Activated B cell treated with CpG ODN at 0.5 μM for 24 hours (primary cell): ENCODE measurements at regions not wholly inside any gene's neighbourhood (a gene's known extent, or its start where the extent isn't known, plus 50 kb on each side); places are given as distances from the start of the nearest gene placed in this dataset.

Source experiments
- ATAC-seq: fragments of 200-7000 bp; cut with Tn5 transposase; one replicate; pipeline ENCODE4 v1.10.0; 2021; ENCODE audit warnings: low read depth, mild to moderate bottlenecking, moderate library complexity
- CTCF ChIA-PET: fragments of 350-600 bp; sonication (Branson Sonifier 250); formaldehyde crosslinking; loops from one replicate; lab custom pipeline; 2021; ENCODE audit warnings: antibody characterized with exemption; lab: Charles Lee
- POLR2A ChIA-PET: fragments of 350-600 bp; sonication (Branson Sonifier 250); formaldehyde crosslinking; loops from one replicate; lab custom pipeline; 2021; ENCODE audit warnings: antibody characterized with exemption; lab: Charles Lee
- DNase-seq: peaks from one replicate; pipeline ENCODE4 v3.0.0; 2022
- H3K27ac Mint-ChIP-seq: one replicate; pipeline ENCODE4 v1.8.0; 2020; ENCODE audit warnings: mixed read lengths
- H3K27me3 Mint-ChIP-seq: one replicate; pipeline ENCODE4 v1.8.0; 2021; ENCODE audit warnings: mixed read lengths
- H3K36me3 Mint-ChIP-seq: one replicate; pipeline ENCODE4 v1.8.0; 2021; ENCODE audit warnings: low read depth, mixed read lengths
- H3K4me1 Mint-ChIP-seq: one replicate; pipeline ENCODE4 v1.8.0; 2021; ENCODE audit warnings: mixed read lengths
- H3K4me3 Mint-ChIP-seq: one replicate; pipeline ENCODE4 v1.8.0; 2020; ENCODE audit warnings: mild to moderate bottlenecking, mixed read lengths
- H3K9me3 Mint-ChIP-seq: one replicate; pipeline ENCODE4 v1.8.0; 2020; ENCODE audit warnings: mixed read lengths
- CTCF ChIP-seq: fragments of 200-600 bp; IDR thresholded peaks from one replicate; pipeline ENCODE4 v1.8.0; 2022; ENCODE audit warnings: antibody characterized with exemption, mild to moderate bottlenecking
- intact Hi-C: fragments of 100-400 bp; cut with micrococcal nuclease; formaldehyde crosslinking; loops from one replicate; pipeline ENCODE4 v1.15.1; 2024

- ChIA-PET CTCF (no interaction called here), POLR2A (no interaction called here)
- Mint-ChIP-seq H3K27ac (no peak overlapping the region), H3K4me1 (no peaks in the 10 kb centered on the region), H3K4me3 (no peak overlapping the region), H3K9me3 (peaks cover 2% of the 10 kb centered on the region), H3K27me3 (no peaks in the 10 kb centered on the region), H3K36me3 (no peaks in the 10 kb centered on the region)
- intact Hi-C loops: loop anchor here (10.0 kb wide), 1 partner anchor 1277 kb away; no protein-coding TSS in a partner anchor
- no peak for DNase-seq
- ATAC-seq: no peak
- TF ChIP-seq CTCF: no peak
These were observed 1035.6 kb upstream of the PHF14 start for GRCh38 chr7:9937944-9938631.

- ChIA-PET CTCF (no interaction called here), POLR2A (no interaction called here)
- H3K27me3 Mint-ChIP-seq: no peaks in the 10 kb centered on the region
- H3K27ac Mint-ChIP-seq: no peak overlapping the region
- no peaks in the 10 kb centered on the region for H3K36me3 Mint-ChIP-seq
- ATAC-seq: no peak
- DNase-seq: no peak
- intact Hi-C loops: loop anchor here (10.0 kb wide), 1 partner anchor 1276 kb away; no protein-coding TSS in a partner anchor
- no peak for TF ChIP-seq CTCF
- no peak overlapping the region for H3K4me3 Mint-ChIP-seq
- H3K9me3 Mint-ChIP-seq: peaks cover 2% of the 10 kb centered on the region
- no peaks in the 10 kb centered on the region for H3K4me1 Mint-ChIP-seq
These were observed 1034.5 kb upstream of the PHF14 start for GRCh38 chr7:9939176-9939575.

- Mint-ChIP-seq H3K36me3 (no peaks in the 10 kb centered on the region), H3K27me3 (no peaks in the 10 kb centered on the region), H3K9me3 (peaks cover 3% of the 10 kb centered on the region), H3K27ac (no peak overlapping the region), H3K4me1 (no peaks in the 10 kb centered on the region), H3K4me3 (no peak overlapping the region)
- intact Hi-C loops: no loop called here
- DNase-seq: no peak
- ChIA-PET POLR2A (no interaction called here), CTCF (no interaction called here)
- TF ChIP-seq CTCF: no peak
- no peak for ATAC-seq
These were observed 1028.5 kb upstream of the PHF14 start for GRCh38 chr7:9945131-9945530.

- DNase-seq: no peak
- H3K27ac Mint-ChIP-seq: no peak overlapping the region
- ChIA-PET CTCF (no interaction called here), POLR2A (no interaction called here)
- H3K27me3 Mint-ChIP-seq: no peaks in the 10 kb centered on the region
- no peak overlapping the region for H3K4me3 Mint-ChIP-seq
- no peak for TF ChIP-seq CTCF
- ATAC-seq: no peak
- peaks cover 3% of the 10 kb centered on the region for H3K9me3 Mint-ChIP-seq
- H3K4me1 Mint-ChIP-seq: no peaks in the 10 kb centered on the region
- no peaks in the 10 kb centered on the region for H3K36me3 Mint-ChIP-seq
- intact Hi-C loops: no loop called here
These were observed 1027.8 kb upstream of the PHF14 start for GRCh38 chr7:9945857-9946256.

GRCh38 chr7:9955138-9955537 is 1018.5 kb upstream of the PHF14 start:
- DNase-seq (no peak), ATAC-seq (no peak)
- no peaks in the 10 kb centered on the region for H3K4me1 Mint-ChIP-seq
- H3K4me3 Mint-ChIP-seq: no peak overlapping the region
- intact Hi-C loops: no loop called here
- H3K9me3 Mint-ChIP-seq: peaks cover 7% of the 10 kb centered on the region
- ChIA-PET CTCF (no interaction called here), POLR2A (no interaction called here)
- no peaks in the 10 kb centered on the region for H3K36me3 Mint-ChIP-seq
- no peak overlapping the region for H3K27ac Mint-ChIP-seq
- H3K27me3 Mint-ChIP-seq: no peaks in the 10 kb centered on the region
- no peak for TF ChIP-seq CTCF
